SIG-M5 treated with dmso at 0.1 percent for 504 hours (cell line): ENCODE measurements at regions not wholly inside any gene's neighbourhood (a gene's known extent, or its start where the extent isn't known, plus 50 kb on each side); places are given as distances from the start of the nearest gene placed in this dataset.

Source experiments
- DNase-seq: peaks from one replicate; lab custom pipeline; 2025; ENCODE audit not compliant: unreplicated experiment; lab: John Stamatoyannopoulos, UW

GRCh38 chr1:13967707-13968106 lies 267.7 kb downstream of the PRDM2 start:
- DNase-seq = no peak

DNA sequence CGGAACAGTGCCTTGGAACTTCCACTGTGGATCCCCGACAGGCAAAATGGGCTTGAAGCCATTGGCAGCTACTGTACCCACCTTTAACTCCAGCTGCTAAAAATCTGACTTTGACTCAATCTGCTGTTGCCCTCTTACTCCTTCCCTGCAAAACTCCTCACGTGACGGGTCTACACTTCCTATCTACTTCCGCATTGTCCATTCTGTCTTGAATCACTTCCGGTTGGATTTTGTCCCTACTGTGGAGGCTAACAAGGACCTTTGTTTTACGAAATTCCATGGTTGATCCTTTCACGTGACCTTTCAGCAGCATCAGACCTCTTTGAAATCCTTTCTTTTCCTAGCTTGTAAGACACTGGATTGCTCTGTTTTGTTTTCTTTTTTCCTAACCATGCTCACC lies 268.4 kb downstream of the PRDM2 start:
- no peak for DNase-seq

GRCh38 chr1:13970631-13971247 lies 270.8 kb downstream of the PRDM2 start:
- DNase-seq = no peak

- DNase-seq = no peak
Observed at GRCh38 chr1:13976485-13976884, 276.5 kb downstream of the PRDM2 start.

DNA sequence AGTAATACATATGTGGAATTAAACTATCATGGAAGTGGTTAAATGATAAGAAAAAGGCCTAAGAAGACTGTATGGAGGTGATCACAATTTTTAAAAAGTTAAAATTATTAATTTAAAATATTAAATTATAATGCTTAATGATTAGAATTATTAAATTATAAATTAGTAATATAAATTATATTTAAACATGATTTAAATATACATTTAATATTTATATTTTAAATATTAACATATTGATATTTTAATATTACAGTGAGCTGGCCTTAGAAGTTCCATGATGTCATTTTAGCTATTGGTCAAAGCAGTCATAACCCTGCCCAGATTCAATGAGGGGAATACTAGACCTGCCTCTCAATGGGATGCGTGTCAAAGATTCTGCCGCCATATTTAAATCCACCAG lies 281.2 kb downstream of the PRDM2 start:
- DNase-seq = no peak

GRCh38 chr1:13983393-13983792 lies 283.4 kb downstream of the PRDM2 start:
- DNase-seq = no peak

DNA sequence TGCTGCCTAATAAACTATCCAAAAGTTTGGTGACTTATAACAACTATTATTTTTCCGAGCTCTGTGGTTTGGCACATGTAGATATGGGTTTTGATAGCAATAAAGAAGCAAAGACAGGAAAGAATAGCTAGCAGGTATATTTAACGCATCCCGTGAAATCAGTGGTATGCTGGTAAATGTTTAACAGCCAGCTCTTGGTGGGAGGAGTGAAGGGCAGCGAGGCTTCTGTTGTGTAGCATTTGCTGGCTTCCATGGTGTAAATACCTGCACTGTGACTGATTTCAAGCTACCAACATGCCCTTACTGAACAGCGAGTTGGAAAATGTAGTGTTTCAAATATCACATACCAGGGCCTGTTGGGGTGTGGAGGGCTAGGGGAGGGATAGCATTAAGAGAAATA lies 291.0 kb downstream of the PRDM2 start:
- no peak for DNase-seq

- no peak for DNase-seq
Observed at GRCh38 chr1:13992489-13993285, 292.7 kb downstream of the PRDM2 start.

DNA sequence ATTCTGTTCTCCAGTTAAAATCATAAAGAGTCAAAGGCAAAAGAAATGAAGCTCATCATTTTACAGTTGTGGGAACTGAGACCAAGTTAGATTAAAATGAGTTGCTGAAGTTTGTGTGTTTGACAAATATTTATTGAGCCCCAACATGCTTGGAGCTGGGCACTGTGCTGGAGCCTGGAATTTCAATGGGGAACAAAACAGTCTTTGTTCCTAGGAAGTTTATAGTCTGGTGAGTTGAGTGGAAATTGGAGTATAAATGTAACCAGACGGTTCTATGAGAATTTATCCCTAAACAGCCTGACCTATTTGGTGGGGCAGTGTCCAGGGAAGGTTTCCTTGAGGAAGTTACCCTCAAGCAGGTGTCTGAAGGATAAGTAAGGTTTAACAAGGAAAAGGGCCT lies 294.4 kb downstream of the PRDM2 start:
- DNase-seq = no peak

DNA sequence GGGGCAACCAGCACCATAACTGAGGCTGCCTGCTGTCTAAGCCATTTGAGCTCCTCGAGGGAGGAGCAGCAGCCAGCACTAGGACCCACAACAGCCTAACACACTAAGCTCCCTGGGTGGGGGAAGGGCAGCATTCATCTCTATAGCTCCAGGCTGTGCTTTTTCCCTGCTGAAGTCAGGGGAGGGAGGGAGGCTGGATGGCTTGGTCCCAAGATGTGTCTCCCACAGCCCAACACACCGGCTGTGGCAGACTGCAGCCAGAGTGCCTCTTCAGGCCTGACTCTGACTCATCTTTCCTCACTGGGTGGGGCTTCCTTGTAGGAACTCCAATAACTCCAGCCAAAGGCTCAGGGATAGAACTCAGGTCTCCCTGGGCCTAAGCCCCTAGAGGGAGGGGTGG lies 296.3 kb downstream of the PRDM2 start:
- DNase-seq = no peak

GRCh38 chr1:14003552-14003951 lies 303.6 kb downstream of the PRDM2 start:
- DNase-seq = no peak

DNA sequence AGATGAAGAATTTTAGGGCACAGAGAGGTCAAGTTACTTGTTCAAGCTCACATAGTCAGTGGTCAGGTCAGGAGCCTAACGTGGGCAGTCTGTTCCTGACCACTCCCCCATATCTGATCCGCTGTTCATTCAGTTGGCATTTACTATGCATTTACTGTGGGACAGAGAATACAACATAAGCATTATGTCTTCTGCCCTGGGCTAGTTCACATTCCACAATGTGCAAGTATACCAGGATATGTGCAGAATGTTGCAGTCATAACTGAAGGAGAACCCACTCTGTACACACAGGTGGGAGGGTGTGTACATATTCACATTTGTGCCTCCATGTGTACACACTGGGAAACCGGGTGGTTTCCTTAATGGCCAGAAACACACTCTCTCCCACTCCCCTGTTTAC lies 309.6 kb downstream of the PRDM2 start:
- no peak for DNase-seq

GRCh38 chr1:14010476-14010875 lies 310.5 kb downstream of the PRDM2 start:
- DNase-seq = no peak

GRCh38 chr1:14011132-14011531 lies 311.1 kb downstream of the PRDM2 start:
- no peak for DNase-seq

DNA sequence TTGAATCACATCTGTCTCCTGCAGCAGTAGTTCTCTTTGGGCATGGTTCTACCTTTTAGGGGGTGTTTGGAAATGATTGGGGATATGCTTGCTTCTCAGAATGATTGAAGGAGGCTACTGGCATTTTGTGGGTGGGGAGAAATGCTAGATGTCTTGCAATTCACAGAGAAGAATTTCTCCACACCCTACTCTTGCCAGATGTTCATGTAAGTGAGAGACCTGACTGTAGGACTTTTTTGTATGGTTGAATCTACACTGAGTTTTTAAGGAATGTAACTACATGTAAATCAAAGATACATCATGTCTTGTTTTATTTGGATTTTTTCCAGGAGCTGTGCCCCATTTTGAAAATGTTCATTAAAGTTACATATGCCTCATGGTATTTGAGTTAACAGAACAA lies 311.9 kb downstream of the PRDM2 start:
- no peak for DNase-seq

GRCh38 chr1:14014929-14015328 lies 314.9 kb downstream of the PRDM2 start:
- DNase-seq = no peak

GRCh38 chr1:14015917-14016316 lies 315.9 kb downstream of the PRDM2 start:
- no peak for DNase-seq

DNA sequence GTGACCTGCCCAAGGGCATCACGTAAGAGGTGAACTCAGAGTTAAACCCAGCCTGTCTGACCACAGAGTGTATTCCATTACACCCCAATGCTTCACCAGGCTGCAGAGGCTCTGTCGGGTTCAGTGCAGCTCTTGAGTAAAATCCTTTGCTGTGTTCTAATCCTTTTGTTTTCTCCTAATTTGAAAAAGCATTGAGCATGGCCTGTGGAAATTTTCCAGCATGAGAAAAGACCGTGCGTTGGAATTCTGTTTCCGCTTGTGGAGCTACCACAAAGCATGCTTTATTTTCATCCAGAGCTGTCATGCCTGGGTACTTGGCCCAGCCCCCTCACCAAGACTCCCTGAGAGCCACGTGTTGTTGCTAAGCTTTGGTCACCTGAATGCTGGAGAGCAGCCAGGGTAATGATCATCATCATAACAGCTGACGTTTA lies 317.6 kb downstream of the PRDM2 start:
- DNase-seq = no peak

- DNase-seq = no peak
Observed at GRCh38 chr1:14019461-14019860, 319.5 kb downstream of the PRDM2 start.

DNA sequence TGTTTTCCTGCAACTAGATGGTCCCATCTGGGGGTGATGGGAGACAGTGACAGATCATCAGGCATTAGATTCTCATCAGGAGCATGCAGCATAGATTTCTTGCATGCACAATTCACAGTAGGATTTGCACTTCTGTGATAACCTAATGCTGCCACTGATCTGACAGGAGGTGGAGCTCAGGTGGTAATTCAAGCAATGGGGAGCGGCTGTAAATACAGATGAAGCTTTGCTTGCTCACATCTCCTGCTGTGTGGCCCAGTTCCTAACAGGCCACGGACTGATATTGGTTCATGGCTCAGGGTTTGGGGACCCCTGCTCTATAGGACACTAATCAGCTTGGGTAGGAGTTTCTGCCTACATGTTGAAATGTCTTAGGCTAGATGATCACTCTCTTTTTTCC lies 320.0 kb downstream of the PRDM2 start:
- DNase-seq = no peak

DNA sequence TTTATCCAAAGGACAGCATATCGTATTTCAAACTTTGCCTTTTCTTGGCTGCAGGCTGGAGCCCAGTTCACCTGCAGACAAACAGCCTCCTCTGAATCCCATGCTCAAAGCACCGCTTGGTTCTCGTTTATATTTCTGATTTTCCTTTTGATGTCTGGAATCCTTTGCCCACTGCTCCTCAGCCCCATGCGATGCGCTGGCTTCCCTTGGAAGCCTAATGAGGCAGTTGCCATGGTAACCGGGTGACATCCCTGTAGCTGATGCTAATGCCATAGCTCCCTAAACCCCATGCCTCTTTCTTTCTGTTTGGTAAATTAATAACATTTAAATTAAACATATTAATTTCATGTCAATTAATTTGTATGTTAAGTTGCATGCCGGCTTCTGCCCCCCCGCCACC lies 327.1 kb downstream of the PRDM2 start:
- no peak for DNase-seq

GRCh38 chr1:14031461-14031860 lies 331.5 kb downstream of the PRDM2 start:
- DNase-seq = no peak

DNA sequence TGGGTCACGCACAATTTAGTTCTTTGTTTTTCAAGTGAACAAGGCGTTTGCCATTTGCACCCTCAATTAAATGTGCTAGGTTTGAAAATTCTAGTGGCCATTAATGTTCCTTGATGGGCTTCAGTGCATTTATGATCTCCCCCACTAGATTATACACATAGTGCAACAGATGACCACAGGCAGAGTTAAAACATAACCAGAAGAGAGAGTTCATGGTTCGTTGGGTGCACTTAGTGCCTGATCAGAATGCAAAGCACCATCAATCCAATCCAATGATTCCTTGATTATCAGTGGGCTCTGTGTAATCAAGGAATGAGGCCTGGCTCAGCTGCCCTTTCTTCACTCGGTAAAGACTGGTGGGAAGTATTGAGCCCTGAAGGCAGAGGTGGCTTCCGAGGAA lies 334.5 kb downstream of the PRDM2 start:
- DNase-seq = no peak
